Activated CD4-positive, alpha-beta T cell treated with anti-CD3 and anti-CD28 coated beads, Interleukin-2, amount 50 U/mL, for 4 hours (primary cell): ENCODE measurements at regions not wholly inside any gene's neighbourhood (a gene's known extent, or its start where the extent isn't known, plus 50 kb on each side); places are given as distances from the start of the nearest gene placed in this dataset.

Source experiments
- DNase-seq, 2 experiments: peaks; one replicate each; pipeline ENCODE4 v3.0.0-alpha.2; 2020

DNA sequence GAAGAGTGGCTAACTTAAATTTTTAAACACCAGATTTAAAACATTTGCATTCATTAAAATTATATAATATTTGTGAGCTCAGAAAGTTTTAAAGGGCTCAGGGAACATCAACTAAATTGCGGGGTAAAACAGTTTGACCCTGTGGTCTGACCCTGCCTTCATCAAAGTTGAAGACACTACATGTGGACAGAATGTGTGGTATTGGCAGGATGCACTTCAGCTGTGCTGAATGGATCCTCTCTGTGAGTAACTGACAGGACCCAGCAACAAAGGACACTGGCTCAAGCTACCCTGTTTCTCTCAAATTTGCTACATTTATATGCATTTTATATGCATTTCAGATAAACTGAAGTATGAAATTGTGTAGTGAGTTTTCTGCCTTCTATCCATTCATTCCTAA lies 288.5 kb downstream of the ZNF608 start:
- DNase-seq: no peak

DNA sequence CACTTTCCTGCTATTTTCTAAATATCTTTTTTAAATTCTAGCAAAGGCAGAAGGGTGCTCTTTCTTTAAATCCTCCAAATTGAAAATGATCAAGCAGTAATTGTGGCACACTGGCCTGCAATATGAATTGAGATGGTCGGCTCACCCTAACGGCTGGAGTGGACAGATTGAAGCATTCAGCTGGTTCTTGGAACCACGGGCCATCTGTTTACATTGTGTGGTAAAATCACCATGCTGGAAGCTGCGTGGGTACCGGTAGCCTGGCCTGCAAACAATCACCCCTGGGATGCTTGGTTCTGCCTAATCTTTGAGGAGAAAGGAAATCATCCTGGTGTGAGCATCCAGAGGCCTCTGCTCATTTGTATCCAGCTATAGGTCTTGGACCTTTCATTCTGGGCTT lies 289.3 kb downstream of the ZNF608 start:
- DNase-seq: no peak

DNA sequence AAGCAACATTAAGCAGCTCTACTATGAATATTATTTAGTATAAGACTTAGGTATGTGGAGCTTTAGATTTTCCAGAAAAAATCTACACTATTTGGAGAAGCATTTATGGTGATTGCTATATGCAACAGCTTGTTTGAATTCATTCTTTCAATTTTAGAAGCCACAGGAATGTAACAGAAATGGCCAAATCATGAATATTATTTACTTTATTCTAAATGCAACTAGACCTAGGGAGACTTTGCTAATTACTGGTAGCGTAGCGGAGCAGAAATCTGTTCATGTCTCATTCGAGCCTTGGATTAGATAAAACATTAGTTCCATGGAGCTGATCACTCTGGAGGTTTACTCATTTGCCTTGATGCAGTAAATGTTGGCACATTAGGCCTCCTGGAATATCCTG lies 290.2 kb downstream of the ZNF608 start:
- no peak for DNase-seq

DNA sequence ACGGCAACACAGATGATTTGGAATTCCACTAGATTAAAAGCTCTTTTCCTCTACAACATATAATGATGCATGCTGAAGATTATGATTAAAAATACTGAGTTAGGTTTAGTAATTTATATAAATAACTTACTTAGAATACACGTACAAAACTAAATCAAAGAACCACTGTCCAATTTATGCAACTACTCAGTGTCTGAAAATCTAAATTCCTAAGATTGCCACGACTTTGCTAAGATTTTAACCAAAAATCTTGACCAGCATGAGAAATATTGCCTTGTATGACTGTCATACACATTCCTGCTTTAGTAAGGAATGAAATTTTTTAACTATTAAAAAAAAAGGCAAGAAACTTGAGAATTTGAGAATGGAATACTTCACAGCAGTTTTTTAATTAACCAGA lies 292.4 kb downstream of the ZNF608 start:
- no peak for DNase-seq

DNA sequence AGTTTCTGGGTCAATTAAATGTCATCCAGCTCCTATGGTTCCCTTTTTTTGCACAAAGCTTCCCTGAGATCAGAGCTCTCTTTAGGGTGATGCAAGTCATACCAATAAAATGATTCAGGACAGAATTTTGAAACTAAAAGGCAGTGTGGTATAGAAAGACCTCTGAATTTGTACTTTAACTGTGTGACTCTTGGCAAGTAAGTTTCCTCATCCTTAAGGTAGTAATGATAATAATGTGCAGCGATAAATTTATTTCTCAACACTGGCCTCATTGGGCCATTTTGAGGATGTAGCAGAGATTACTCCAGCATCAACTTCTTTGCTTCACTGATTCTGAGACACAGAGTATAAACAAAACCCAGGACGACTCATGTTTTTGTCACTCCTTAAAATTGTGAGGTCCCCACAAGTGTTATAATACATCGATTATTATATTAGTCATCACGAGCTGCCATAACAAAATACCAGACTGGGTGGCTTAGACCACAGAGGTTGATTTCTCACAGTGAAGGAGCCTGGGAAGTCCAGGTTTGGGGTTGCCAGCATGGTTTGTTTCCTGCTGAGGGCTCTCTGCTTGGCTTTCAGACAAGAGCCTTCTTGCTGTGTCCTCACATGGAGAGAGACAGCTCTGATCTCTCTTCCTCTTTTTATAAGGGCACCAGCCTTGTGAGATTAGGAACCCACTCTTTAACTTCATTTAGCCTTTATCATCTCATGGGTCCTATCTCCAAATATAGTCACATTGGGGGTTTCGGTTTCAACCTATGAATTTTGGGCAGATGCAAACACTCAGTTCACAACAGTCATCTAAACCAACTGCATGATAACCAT lies 293.0 kb downstream of the ZNF608 start:
- DNase-seq: no peak

DNA sequence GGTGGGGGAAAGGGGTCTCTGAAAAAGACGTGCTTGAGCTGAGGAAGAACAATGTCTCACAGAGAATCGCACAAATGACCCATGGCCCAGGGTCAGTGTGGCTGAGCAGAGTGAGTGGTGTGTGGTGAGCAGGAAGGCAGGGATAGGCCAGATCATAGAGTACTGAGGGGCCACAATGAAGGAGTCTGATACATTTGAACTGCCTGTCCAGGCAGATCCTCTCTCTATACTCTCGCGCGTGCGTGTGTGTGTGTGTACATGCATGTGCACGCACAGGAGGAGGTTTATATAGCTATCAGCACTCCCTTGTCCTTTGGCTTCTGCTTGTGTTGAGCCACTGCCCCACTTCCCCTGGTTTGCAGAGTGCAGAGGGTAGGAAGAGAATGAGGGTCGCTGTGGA lies 294.0 kb downstream of the ZNF608 start:
- no peak for DNase-seq

DNA sequence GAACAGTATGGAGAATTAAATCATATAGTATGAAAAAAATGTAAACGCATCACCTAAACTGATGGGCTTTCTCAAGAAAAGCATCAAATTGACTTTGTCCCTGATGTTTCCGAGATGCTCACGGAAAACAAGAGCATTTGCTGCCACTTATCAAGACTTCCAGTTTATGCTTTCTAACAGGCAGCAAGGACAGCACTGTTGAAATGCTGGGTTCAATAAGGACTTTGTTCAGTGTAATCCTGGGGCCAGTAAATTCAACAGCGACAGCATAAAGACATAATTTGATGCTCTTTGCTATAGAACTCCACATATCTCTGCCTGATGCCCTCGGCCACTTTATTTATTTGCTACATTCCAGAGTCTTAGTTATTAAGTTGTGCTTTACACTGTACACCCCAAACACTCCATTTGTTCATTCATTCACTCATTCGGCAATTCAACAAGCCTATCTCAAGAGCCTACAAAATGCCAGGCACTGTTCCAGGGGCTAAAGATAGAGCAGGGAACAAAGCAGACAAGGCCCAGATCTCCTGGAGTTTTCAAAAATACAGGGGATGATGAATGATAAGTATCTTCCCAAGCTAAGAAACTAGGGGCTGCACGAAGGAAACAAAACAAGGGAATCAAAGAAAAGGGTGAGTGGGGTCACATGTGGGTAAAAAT lies 294.6 kb downstream of the ZNF608 start:
- DNase-seq: no peak

DNA sequence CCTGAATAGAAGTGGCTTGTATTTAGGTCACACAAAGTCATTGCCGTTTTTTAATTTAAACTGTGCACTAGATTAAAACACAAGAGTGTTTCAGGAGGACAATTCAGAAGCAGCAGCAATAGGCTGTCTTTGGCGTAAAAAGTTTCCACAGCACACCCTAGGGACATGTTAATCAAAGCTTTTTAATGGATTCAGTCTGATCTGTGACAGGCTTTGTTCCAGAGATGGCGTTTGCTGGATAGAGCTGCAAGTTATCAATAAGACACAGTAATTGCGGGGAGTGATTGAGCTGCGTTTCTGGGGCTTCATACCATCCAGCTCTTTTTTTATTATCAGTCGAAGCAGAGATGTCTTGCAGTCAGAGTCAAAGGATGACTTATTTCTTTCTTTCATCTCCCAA lies 300.3 kb downstream of the ZNF608 start:
- no peak for DNase-seq

DNA sequence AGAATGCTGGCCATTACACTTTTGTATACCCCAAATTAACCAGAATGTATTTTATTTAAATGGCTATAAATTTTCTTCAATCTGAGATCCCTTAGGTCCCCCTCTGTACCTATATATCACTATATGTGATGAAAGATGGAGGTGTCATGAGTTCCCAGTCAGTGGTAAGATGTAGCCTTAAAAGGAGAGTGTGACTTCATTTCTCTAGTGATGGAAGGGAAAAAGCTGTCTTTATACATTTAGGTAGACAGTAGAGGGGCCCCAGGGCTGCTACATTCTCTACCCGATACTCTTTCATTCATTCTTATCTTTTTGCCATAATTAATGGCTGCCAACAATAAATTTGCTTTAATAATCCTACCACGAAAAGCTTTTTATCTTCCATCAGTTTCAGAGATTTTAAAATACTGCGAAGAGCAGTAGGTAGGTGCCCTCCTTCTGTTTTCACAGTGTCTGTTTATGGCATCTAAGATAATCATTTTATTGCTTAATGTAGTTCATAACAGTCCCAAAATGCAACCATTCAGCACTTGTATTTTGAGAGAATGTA lies 301.3 kb downstream of the ZNF608 start:
- DNase-seq: no peak

DNA sequence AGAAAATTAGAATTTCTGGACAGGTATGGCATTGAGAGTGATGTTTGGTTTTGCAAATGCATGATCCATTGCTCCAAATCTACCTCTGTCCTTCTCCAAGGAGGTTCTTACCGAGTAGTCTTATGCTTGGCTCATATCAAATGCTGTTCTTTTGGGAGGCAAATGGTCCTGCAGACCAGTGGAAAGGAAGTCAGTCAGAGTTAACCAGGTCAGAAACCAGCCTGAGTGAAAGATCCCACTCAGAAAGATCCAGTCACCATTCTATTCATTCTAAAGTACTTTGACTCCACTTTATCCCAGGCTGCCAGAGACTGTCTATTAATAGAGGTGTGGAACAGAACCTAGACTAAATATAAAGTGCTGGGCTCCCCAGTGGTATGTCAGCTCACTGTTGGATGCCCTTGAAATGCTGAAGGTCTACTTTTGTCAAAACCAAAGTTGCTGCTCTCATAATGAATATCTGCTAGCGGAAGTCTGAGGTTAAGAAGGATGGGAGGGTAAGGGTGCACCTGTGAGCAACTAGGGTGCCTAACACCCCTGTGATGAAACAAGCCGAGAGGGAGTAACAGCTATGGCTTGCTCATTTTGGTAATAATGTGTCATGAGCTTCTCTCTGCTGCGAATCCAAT lies 302.2 kb downstream of the ZNF608 start:
- DNase-seq: no peak

DNA sequence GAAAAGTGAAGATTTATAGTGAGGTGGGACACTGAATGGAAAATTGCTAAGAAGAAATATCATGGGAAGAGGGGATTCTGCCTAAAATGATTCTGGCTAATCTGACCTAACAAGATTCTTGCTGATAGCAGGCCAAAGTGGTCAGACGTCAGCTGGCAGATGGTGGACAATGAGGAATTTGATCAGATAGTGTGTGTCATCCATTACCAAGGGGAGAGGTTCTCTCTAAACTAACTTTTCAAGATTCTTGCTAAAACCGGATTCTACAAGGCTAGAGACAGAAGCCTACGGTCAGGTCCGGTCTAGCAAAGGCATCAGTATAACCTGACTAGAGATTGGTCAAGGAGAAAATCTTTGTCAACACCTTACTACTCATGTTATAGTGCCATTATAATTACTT lies 306.0 kb downstream of the ZNF608 start:
- DNase-seq: no peak

DNA sequence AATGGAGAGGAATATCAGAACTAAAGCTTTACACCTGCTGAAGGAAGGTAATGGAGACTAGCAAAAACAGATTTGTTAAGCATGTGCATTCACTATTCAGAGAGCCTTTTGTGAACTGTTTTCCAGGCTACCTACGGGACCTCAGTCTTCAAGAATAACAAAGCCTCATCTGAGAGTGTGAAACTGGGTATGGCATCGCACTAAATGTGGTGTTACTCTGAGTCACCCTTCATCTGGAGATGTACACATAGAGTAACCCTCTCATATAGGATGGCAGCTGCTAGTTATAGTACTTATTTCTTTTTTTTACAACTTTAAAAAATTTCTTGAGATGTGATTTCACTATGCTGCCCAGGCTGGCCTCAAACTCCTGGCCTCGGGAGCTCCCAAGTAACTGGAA lies 306.8 kb downstream of the ZNF608 start:
- DNase-seq: no peak

DNA sequence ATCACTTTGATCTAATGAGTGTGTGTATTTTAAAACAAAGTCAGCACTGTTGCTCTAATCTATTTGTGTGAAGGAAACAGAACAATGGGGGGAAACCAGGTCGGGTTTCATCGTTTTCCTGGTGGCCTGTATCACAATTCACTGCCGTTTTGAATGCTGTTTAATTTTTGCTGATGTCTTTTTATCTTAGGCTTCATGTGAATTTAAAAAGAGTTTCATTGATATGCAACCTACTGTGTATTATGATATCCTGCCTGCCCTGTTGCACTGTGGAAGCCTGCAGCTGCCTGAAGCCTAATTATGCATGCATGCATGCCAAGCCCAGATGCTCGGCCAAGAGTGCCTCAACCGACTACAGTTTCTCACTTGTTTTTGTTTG lies 307.5 kb downstream of the ZNF608 start:
- DNase-seq: no peak

DNA sequence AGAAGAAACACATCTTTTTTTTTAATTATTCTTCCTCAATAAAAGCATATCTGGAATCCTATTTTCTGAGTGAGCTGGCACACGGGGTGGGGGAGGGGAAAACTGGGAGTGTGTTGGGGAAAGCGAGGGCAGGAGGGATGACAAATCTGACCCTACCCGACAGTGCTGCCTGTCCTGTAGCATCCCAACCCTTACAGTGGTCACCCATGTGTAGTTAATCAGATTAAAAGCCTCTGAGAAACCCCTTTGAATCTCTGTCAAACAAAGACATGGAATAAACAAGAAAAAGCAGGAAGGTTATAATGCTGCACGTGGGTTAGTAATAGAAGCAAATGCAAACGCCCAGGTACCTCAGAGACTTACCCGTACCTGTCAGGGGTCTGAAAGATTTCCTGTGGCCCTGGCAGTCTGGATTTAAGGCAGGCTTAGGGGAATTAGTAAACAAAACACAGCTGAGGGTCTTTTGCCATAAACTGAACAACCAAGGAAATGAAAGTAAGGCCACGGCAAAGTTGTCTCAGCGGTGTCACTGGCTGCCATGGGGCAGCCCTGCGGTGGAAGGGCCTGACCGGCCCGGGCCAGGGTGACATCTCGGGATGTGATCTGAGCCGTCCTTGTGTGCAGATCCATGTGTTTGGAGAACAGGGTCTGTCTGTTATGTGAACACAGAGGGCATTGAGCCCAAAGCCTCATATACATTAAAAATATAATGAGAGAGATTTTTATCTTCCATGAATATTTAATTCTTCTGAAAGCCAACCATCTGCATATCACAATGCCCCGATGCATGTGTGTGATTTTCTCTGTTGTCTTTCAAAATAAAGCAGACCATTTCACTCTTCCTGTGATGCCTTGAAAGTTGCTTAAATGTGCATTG lies 308.2 kb downstream of the ZNF608 start:
- DNase-seq: no peak

DNA sequence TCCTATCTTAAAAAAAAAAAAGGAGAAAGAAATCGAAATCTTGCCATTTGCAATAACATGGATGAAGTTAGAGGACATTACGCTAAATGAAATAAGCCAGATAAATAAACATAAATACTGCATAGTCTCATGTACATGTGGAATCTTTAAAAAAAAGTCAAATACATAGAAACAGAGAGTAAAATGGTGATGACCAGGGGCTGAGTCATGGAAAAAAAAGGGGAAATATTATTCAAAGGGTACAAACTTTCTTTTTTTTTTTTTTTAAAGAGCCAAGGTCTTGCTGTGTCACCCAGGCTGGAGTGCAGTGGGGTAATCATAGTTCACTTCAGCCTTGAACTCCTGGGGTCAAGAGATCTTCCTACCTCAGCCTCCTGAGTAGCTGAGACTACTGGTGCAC lies 310.1 kb downstream of the ZNF608 start:
- DNase-seq: no peak

DNA sequence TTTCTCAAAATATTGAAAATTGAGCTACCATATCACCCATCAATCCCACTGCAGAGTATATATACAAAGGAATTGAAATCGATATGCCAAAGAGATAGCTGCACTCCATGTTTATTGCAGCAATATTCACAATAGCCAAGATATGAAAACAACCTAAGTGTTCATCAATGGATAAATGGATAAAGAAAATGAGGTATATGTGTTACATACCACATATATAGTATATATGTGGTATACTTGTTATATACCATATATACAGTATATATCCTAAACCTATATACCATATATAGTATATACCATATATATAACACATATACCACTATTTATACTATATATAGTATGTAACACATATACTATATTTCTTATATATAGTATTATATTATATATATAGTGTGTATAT lies 313.3 kb downstream of the ZNF608 start:
- no peak for DNase-seq

DNA sequence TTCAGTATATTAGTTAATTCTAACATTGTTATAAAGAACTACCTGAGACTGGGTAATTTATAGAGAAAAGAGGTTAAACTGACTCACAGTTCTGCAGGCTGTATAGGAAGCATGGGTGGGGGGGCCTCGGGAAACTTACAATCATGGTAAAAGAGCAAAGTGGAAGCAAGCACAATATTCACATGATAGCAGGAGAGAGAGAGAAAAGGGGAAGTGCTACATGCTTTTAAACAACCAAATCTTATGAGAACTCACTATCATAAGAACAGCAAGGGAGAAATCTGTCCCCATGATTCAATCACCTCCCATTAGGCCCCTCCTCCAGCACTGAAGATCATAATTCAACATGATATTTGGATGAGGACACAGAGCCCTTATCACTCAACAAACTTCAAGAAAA lies 324.9 kb downstream of the ZNF608 start:
- no peak for DNase-seq

DNA sequence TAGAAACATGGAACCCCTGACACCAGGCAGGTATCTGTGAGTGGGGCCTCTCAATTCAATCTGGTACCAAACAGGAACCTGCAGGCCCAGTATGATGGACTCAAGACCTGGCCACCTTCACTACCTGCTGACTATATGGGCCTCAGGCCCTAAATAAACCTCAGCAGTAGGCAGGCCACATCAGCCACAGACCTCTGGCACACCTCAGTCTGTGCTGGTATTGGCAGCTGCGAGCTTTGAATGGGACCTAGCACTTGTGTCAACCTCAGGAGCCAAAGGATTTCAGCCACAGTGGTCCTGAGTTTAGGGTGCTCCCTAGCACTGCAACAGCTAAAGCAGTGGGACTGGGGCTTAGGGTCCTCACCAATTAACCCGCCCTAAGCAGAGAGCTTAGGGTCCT lies 325.5 kb downstream of the ZNF608 start:
- no peak for DNase-seq

DNA sequence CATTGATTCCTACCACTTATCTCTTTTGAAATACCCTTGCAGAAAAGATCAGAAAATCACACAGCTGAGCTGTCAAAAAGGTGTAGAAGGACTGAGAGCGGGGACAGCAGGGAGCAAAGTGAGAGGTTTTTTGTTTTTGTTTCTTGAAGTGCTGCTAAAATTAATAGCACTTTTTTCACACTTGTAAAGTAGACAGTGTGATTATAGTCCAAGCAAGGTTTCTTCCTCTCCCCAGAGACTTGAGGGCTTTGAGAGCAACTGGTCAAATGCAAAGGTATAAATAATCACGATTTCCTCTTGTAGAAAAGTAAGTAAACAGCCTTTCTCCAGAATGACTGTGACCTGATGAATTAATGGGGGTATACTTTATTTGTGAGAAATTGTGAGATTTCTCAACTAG lies 326.9 kb downstream of the ZNF608 start:
- DNase-seq: no peak

DNA sequence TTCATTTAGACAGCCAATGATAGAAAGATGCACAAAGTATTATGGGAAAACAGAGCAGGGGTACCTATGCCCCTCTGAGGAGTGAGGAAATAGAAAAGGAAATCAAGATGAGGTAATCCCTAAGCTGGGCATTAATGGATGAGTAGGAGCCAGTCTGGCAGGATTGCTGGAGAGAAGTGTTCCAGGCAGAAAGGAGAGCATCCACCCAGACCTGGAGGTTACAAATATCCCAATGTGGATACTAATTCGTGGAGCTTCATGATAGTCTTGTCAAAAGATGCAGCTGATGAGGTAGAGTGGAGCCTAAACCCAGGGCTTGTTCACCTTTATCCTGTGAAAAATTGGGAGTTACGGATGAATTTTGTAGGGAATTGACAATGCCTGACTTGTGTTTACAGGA lies 328.0 kb downstream of the ZNF608 start:
- no peak for DNase-seq

DNA sequence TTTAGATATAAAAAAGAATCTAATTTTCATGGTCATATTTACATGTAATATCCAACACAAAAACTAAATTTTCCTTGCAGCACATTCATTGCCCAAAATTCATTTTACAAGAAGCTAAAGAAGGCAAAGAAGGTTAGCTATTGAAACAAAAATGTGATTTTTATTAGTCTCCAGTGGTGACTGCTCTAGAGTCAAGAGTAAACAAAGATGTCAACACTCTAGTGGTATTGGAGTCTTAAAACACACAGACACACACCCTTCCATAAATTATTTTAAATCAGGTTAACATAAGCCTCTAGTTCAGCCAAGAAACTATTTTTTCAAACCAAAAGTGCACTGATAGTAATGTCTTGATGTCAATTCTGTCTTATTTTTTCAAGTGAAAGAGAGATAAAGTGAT lies 329.2 kb downstream of the ZNF608 start:
- DNase-seq: no peak

DNA sequence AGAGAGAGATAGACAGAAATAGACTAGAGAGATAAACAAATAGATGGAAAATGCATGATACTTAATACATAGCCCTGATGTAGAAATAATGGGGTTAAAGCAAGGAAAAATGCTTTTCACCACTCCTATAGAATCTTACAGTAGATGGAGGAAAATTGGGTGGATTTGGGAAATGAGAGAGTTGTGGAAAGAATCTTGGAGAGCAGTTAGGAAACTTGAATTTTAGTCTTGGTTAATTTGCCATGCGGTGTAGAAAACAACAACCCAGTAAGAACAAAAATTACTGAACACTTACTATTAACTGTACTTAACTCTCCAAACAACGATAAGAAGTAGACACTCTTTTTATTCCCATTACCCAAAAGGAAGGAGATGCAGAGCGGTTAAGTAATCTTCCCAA lies 329.8 kb downstream of the ZNF608 start:
- no peak for DNase-seq

DNA sequence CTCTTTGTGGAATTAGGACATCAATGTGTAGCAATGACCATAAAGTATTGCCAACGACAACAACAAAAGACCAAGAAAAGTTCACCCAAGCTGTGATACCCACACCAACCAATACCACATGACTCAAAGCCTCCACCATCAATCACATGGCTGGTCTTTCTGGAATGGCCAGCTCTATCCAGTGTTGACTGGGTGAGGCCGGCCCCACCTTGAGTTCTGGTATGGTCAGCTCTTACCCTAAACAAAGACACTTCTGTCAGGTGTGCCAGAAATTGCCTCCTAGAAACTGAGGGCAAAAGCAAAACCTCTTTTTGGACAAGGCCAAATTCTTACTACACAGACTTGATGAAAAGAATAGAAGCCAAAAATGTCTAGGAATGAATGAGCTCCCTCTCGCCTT lies 331.5 kb downstream of the ZNF608 start:
- no peak for DNase-seq
